ENCODE measurements at regions not wholly inside any gene's neighbourhood (a gene's known extent, or its start where the extent isn't known, plus 50 kb on each side); places are given as distances from the start of the nearest gene placed in this dataset.

GRCh38 chr4:4603067-4603466 lies 61.2 kb upstream of the STX18 start:
- H3K4me1 ChIP-seq (ENCODE audit: control insufficient read depth in 1 of 2, insufficient read depth in 2 of 2, low read depth in 1 of 2, low read length in 1 of 2): no peaks in the 10 kb centered on the region
- no peak overlapping the region for H3K27ac ChIP-seq (ENCODE audit: low read depth in 2 of 2, low read length in 1 of 2)
- DNase-seq: no peak
- H3F3A ChIP-seq (replicated peaks; ENCODE audit: insufficient read depth): no peaks in the 10 kb centered on the region
- TF ChIP-seq RAD21 (IDR thresholded peaks at IDR 0.05; ENCODE audit: low read length) (no peak), GATA2 (CRISPR knock-in tag; IDR thresholded peaks at IDR 0.05) (no peak), USF2 (IDR thresholded peaks at IDR 0.05; ENCODE audit: borderline replicate concordance, low read depth, low read length) (no peak), POLR2AphosphoS5 (IDR thresholded peaks at IDR 0.05; ENCODE audit: low read depth, low read length) (no peak), MXI1 (IDR thresholded peaks at IDR 0.05; ENCODE audit: low read depth, low read length) (no peak), TEAD4 (IDR thresholded peaks at IDR 0.05; ENCODE audit: borderline replicate concordance, insufficient read depth) (no peak), RFX5 (IDR thresholded peaks at IDR 0.05; ENCODE audit: low read length) (no peak), MEF2A (IDR thresholded peaks at IDR 0.05; ENCODE audit: borderline replicate concordance, low read depth) (no peak), REST (IDR thresholded peaks at IDR 0.05; ENCODE audit: low read depth, low read length) (no peak), USF1 (IDR thresholded peaks at IDR 0.05; ENCODE audit: borderline replicate concordance, low read depth) (no peak), FOXJ3 (CRISPR knock-in tag; IDR thresholded peaks at IDR 0.05) (no peak), JUND (IDR thresholded peaks at IDR 0.05) (no peak), RCOR1 (IDR thresholded peaks at IDR 0.05; ENCODE audit: low read length) (no peak), FOSL2 (IDR thresholded peaks at IDR 0.05; ENCODE audit: borderline replicate concordance, low read depth) (no peak), YY1 (IDR thresholded peaks at IDR 0.05; ENCODE audit: low read depth) (no peak), ZBTB33 (IDR thresholded peaks at IDR 0.05; ENCODE audit: borderline replicate concordance, low read depth) (no peak), RXRA (IDR thresholded peaks at IDR 0.05; ENCODE audit: borderline replicate concordance, low read depth) (no peak)
- H3K4me2 ChIP-seq: no peak overlapping the region
- ChIA-PET CTCF (no interaction called here), POLR2A (no interaction called here)
- H4K20me1 ChIP-seq (ENCODE audit: insufficient read depth): no peaks in the 10 kb centered on the region
- H3K27me3 ChIP-seq (ENCODE audit: insufficient read depth): no peaks in the 10 kb centered on the region
- H3K9me3 ChIP-seq: no peaks in the 10 kb centered on the region
- no peak overlapping the region for H3K4me3 ChIP-seq (ENCODE audit: low read depth in 2 of 2, low read length in 1 of 2)
- no peaks in the 10 kb centered on the region for H3K9me2 ChIP-seq
- WGBS (ENCODE audit: low lambda C conversion rate): 93% methylated on average over 3 of the region's 4 CpGs
- no peaks in the 10 kb centered on the region for H3K36me3 ChIP-seq (replicated peaks in 1 of 2; ENCODE audit: control insufficient read depth in 1 of 2, insufficient read depth in 2 of 2, low read length in 1 of 2)
- H2AFZ ChIP-seq (ENCODE audit: low read depth): no peak overlapping the region
- H3K9ac ChIP-seq: no peak overlapping the region
- no peaks in the 10 kb centered on the region for H3K79me2 ChIP-seq (ENCODE audit: insufficient read depth)

Data from SK-N-SH (cell line).